ENCODE measurements at regions not wholly inside any gene's neighbourhood (a gene's known extent, or its start where the extent isn't known, plus 50 kb on each side); places are given as distances from the start of the nearest gene placed in this dataset.
"Not testable (repeated sequence)": the region's sequence is repeated elsewhere in the genome, so short reads cannot be mapped to it uniquely, and the experiment has no call there.

- no peak for DNase-seq
These were observed 1443.9 kb downstream of the SUCLG1 start for GRCh38 chr2:83015035-83015715.

- DNase-seq = no peak
These were observed 1444.6 kb downstream of the SUCLG1 start for GRCh38 chr2:83014462-83014861.

- DNase-seq = no peak
These were observed 1452.1 kb downstream of the SUCLG1 start for GRCh38 chr2:83006961-83007360.

GRCh38 chr2:83003555-83003954 is 1455.5 kb downstream of the SUCLG1 start:
- no peak for DNase-seq

GRCh38 chr2:83002706-83003105 is 1456.4 kb downstream of the SUCLG1 start:
- no peak for DNase-seq

GRCh38 chr2:82998781-82999180 is 1460.3 kb downstream of the SUCLG1 start:
- no peak for DNase-seq

- no peak for DNase-seq
These were observed 1462.9 kb downstream of the SUCLG1 start for GRCh38 chr2:82996217-82996616.

- no peak for DNase-seq
These were observed 1464.9 kb downstream of the SUCLG1 start for GRCh38 chr2:82994151-82994550.

- DNase-seq = no peak
These were observed 1465.5 kb downstream of the SUCLG1 start for GRCh38 chr2:82993609-82994008.

GRCh38 chr2:82992968-82993367 is 1466.1 kb downstream of the SUCLG1 start:
- DNase-seq = no peak

GRCh38 chr2:82987706-82988105 is 1471.4 kb downstream of the SUCLG1 start:
- not testable (repeated sequence) for DNase-seq

- DNase-seq = no peak
These were observed 1472.2 kb downstream of the SUCLG1 start for GRCh38 chr2:82986899-82987298.

GRCh38 chr2:82985572-82986197 is 1473.4 kb downstream of the SUCLG1 start:
- no peak for DNase-seq

- DNase-seq = no peak
These were observed 1490.7 kb downstream of the SUCLG1 start for GRCh38 chr2:82968358-82968757.

GRCh38 chr2:82964341-82964740 is 1494.7 kb downstream of the SUCLG1 start:
- no peak for DNase-seq

- DNase-seq = no peak
These were observed 1499.4 kb downstream of the SUCLG1 start for GRCh38 chr2:82959727-82960126.

GRCh38 chr2:82954868-82955267 is 1504.2 kb downstream of the SUCLG1 start:
- DNase-seq = no peak

GRCh38 chr2:82939211-82939610 is 1519.9 kb downstream of the SUCLG1 start:
- DNase-seq = no peak

- DNase-seq = not testable (repeated sequence)
These were observed 1520.7 kb downstream of the SUCLG1 start for GRCh38 chr2:82938321-82938845.

GRCh38 chr2:82913566-82913965 is 1545.5 kb downstream of the SUCLG1 start:
- DNase-seq = no peak

- DNase-seq = no peak
These were observed 1563.0 kb downstream of the SUCLG1 start for GRCh38 chr2:82896117-82896516.

GRCh38 chr2:82893190-82893589 is 1565.9 kb downstream of the SUCLG1 start:
- no peak for DNase-seq

GRCh38 chr2:82879803-82880202 is 1579.3 kb downstream of the SUCLG1 start:
- no peak for DNase-seq

GRCh38 chr2:82875858-82876257 is 1583.2 kb downstream of the SUCLG1 start:
- DNase-seq = no peak

- no peak for DNase-seq
These were observed 1601.1 kb downstream of the SUCLG1 start for GRCh38 chr2:82857967-82858366.

Data from KG1 (cell line).